ENCODE measurements at regions not wholly inside any gene's neighbourhood (a gene's known extent, or its start where the extent isn't known, plus 50 kb on each side); places are given as distances from the start of the nearest gene placed in this dataset.
A peak's percentile ranks its signal among the peaks of the same experiment; 100 is the strongest.
"Not testable (repeated sequence)": the region's sequence is repeated elsewhere in the genome, so short reads cannot be mapped to it uniquely, and the experiment has no call there.

DNA sequence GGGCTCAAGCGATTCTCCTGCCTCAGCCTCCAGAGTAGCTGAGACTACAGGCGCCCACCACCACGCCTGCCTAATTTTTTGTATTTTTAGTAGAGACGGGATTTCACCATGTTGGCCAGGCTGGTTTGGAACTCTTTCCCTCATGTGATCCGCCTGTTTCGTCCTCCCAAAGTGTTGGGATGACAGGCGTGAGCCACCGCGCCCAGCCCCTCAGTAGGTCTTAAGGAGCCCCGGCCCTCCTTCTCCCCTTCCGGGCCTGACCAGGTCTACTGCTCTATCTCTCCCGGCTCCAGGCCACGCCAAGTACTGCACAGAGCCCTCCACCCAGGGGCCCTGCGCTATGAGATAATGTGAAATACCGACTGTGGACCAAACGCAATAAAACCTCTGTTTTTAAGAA lies 785.5 kb downstream of the FOXD4L5 start:
- H3K36me3 ChIP-seq (replicated peaks; ENCODE audit: control insufficient read depth, insufficient read depth, low read length); H3K4me3 ChIP-seq (ENCODE audit: insufficient read depth, low read depth, low read length); H3K27me3 ChIP-seq (ENCODE audit: control insufficient read depth, insufficient read depth, low read length); DNase-seq: not testable (repeated sequence)

DNA sequence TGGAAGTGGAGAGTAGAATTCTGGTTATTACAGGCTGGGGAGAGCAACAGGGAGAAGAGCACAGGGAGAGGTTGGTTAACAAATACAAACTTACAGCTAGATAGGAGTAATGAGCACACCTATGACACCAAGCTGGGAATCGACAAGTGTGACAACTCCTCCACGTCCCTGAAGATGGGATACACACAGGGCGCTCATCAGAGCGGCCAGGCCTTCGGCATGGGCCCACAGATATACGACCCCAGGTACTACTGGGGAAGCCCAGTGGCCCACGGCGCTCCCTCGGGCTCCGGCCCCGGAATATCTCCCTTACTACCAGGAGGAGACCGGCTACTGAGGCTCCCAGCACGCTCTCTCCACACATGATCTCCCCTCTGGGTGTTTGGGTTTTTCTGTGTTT lies 786.6 kb downstream of the FOXD4L5 start:
- not testable (repeated sequence) for H3K4me3 ChIP-seq (ENCODE audit: insufficient read depth, low read depth, low read length); DNase-seq; H3K27me3 ChIP-seq (ENCODE audit: control insufficient read depth, insufficient read depth, low read length); H3K36me3 ChIP-seq (replicated peaks; ENCODE audit: control insufficient read depth, insufficient read depth, low read length)

DNA sequence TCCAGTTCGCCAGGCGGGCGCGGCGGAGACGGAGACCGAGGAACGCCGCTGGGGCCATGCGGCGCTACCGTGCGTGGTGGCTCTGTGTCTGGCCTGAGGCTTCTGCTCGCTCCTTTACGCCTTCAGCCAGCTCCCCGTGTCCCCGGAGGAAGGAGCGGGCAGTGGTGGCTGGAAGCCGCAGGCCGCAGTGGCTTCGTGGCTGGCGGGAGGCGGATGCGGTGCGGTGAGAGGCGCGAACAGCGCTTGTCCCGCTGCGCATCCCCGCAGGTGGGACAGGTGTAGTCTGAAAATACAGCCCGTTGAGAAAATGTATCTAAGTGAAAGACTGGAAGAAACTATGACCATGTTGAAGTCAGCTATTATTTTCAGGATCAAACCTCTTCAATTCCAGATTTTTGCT lies 796.5 kb downstream of the FOXD4L5 start:
- not testable (repeated sequence) for H3K36me3 ChIP-seq (replicated peaks; ENCODE audit: control insufficient read depth, insufficient read depth, low read length); H3K27me3 ChIP-seq (ENCODE audit: control insufficient read depth, insufficient read depth, low read length); H3K4me3 ChIP-seq (ENCODE audit: insufficient read depth, low read depth, low read length)
- DNase-seq = peak; percentile 46

DNA sequence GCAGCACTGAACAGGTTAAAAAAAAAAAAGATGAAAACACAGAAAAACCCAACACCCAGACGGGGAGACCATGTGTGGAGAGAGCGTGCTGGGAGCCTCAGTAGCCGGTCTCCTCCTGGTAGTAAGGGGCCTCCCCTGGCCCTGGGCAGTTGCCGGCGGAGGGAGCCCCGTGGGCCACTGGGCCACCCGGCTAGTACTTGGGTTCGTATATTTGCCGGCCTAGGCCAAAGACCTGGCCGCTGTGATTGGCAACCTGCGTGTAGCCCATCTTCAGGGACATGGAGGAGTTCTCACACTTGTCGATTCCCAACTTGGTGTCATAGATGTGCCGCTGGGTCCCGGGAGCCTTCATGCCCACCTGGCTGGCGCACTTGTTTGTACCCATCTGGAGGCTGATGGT lies 798.9 kb downstream of the FOXD4L5 start:
- not testable (repeated sequence) for H3K27me3 ChIP-seq (ENCODE audit: control insufficient read depth, insufficient read depth, low read length); H3K36me3 ChIP-seq (replicated peaks; ENCODE audit: control insufficient read depth, insufficient read depth, low read length); DNase-seq; H3K4me3 ChIP-seq (ENCODE audit: insufficient read depth, low read depth, low read length)

DNA sequence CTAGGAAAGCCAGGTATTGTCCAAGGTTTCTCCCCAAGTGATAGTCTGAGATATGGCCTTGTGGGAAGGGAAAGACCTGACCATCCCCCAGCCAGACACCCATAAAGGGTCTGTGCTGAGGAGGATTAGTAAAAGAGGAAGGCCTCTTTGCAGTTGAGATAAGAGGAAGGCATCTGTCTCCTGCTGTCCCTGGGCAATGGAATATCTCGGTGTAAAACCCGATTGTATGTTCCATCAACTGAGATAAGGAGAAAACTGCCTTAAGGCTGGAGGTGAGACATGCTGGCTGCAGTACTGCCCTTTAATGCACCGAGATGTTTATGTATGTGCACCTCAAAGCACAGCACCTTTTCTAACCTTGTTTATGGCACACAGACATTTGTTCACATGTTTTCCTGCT lies 805.9 kb downstream of the FOXD4L5 start:
- H3K36me3 ChIP-seq (replicated peaks; ENCODE audit: control insufficient read depth, insufficient read depth, low read length); DNase-seq; H3K4me3 ChIP-seq (ENCODE audit: insufficient read depth, low read depth, low read length); H3K27me3 ChIP-seq (ENCODE audit: control insufficient read depth, insufficient read depth, low read length): not testable (repeated sequence)

DNA sequence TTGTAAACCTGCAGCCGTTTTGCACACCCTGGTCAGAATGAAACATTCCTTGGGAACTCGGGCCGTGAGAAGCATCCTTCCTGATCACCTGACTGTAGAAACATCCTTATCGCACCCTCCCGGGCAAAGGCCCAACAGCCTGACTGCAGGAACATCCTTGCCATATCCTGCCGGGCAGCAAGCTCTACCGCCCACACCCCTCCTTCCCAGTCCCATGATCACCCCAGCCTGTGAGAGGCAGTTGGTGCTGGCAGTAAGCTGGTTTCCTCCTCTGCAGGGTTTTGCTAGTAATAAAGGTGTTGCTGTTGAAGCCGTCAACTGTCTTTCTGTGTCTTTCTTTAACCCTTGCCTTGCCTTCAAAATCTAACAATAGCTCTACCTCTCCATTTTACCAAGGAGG lies 816.1 kb downstream of the FOXD4L5 start:
- H3K27me3 ChIP-seq (ENCODE audit: control insufficient read depth, insufficient read depth, low read length); H3K4me3 ChIP-seq (ENCODE audit: insufficient read depth, low read depth, low read length); H3K36me3 ChIP-seq (replicated peaks; ENCODE audit: control insufficient read depth, insufficient read depth, low read length); DNase-seq: not testable (repeated sequence)

DNA sequence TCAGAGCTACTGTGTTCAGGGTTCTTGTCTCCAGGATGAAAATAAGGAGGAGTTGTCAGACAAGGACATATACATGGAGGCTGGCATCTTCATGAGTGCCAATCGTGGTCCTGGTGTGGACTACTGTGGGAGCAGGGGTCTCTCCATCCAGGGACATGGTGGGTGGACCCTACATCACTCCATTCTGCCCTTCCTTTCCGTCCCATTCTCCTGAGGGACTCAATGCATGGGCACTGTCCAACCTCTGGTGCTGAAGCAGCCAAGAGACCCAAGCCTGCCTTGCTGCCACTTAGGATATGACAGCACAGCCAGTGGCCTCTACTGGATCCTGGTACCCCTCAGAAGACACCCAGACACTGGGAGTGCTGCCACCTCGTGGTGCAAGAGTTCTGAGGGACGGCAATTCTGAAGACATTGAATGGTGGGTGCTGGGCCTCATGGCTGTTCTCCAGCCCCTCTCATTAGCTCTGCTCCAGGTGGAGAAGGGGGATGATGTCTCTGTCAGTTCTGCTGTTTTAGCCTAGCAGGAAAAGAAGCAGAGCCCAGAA lies 818.9 kb downstream of the FOXD4L5 start:
- not testable (repeated sequence) for H3K27me3 ChIP-seq (ENCODE audit: control insufficient read depth, insufficient read depth, low read length); DNase-seq; H3K36me3 ChIP-seq (replicated peaks; ENCODE audit: control insufficient read depth, insufficient read depth, low read length); H3K4me3 ChIP-seq (ENCODE audit: insufficient read depth, low read depth, low read length)

DNA sequence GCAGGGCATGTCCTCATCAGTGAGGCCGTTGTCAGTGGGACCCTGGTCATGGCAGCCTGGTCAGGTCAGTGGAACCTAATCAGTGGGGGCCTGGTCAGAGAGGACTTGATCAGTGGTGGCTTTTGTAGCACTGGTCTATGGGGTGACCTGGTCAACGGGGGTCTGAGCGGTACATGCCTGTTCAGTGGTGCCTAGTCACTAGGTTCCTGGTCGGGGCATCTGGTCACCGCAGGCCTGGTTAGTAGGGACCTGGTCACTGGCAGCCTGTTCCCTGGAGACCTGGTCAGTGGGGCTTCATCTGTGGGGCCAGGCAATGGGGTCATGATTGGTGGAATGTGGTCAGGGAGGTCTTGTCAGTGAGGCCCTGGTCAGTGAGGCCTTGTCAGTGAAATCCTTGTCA lies 823.1 kb downstream of the FOXD4L5 start:
- not testable (repeated sequence) for H3K4me3 ChIP-seq (ENCODE audit: insufficient read depth, low read depth, low read length); H3K36me3 ChIP-seq (replicated peaks; ENCODE audit: control insufficient read depth, insufficient read depth, low read length); H3K27me3 ChIP-seq (ENCODE audit: control insufficient read depth, insufficient read depth, low read length); DNase-seq

DNA sequence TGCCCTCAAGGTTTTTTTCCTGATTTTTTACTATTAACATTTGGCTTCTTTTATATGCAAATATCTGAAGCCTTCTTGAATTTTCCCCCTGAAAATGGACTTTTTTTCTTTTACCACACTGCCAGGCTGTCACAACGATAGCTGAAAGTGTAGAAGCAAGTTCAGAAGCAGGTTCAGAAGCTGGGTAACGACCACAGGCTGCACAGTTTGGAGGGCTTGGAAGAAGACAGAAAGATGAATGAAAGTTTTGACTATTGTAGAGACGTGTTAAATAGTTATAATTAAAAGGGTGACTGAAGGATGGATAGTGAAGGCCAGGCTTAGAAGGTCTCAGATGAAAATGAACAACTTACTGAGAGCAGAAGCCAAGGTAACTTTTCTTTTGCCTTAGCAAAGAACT lies 826.4 kb downstream of the FOXD4L5 start:
- H3K4me3 ChIP-seq (ENCODE audit: insufficient read depth, low read depth, low read length); H3K27me3 ChIP-seq (ENCODE audit: control insufficient read depth, insufficient read depth, low read length); H3K36me3 ChIP-seq (replicated peaks; ENCODE audit: control insufficient read depth, insufficient read depth, low read length); DNase-seq: not testable (repeated sequence)

DNA sequence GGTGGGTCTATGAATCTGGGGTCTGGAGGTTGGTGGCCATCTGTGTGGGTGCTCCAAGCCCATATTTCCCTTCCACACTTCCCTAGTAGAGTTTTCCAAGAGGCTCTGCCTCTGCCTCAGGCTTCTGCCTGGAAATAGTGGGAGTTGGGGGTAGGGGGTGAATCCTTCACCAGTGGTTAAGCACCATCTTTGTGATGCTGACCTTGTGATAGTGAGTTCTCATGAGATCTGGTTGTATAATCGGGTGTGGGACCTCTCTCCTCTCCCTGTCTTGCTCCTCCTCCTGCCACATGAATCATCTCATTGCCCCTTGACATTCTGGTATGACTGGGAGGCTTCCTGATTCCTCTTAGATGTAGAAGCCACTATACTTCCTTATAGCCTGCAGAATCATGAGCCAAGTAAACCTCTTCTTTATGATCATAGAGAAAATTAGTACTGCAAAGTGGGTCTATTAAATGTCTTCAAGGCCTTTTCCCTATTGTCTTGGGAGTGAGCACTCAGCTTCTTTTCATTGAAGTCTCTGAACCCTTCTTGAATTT lies 829.8 kb downstream of the FOXD4L5 start:
- not testable (repeated sequence) for H3K4me3 ChIP-seq (ENCODE audit: insufficient read depth, low read depth, low read length); H3K36me3 ChIP-seq (replicated peaks; ENCODE audit: control insufficient read depth, insufficient read depth, low read length); H3K27me3 ChIP-seq (ENCODE audit: control insufficient read depth, insufficient read depth, low read length); DNase-seq

DNA sequence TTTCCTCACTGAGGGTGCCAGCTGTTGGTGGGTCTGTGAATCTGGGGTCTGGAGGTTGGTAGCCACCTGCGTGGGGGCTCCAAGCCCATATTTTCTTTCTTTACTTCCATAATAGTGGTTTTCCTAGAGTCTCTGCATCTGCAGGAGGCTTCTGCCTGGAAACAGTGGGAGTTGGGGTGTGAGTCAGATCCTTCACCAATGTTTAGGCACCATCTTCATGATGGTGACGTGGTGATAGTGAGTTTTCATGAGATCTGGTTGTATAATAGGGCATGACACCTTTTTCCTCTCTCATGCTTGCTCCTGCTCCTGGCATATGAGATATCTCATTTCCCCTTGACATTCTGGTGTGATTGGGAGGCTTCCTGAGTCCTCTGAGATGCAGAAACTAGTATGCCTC lies 832.9 kb downstream of the FOXD4L5 start:
- DNase-seq; H3K4me3 ChIP-seq (ENCODE audit: insufficient read depth, low read depth, low read length); H3K27me3 ChIP-seq (ENCODE audit: control insufficient read depth, insufficient read depth, low read length); H3K36me3 ChIP-seq (replicated peaks; ENCODE audit: control insufficient read depth, insufficient read depth, low read length): not testable (repeated sequence)

DNA sequence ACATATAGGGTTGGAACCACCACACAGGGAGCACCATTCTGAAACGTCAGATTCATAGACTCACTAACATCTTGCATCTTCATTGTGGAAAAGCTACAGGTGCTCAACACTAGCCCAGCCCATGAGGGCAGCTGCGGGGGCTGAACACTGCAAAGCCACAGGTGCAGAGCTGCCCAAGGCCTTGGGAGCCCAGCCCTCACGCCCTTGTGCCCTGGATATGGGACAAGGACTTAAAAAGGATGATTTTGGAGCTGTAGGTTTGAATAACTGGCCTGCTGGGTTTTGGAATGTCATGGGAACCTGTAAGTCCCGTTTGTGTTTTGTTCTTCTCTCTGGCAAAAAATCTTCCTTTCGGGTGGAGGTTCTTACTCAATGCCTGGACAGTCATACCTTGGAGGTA lies 834.4 kb downstream of the FOXD4L5 start:
- not testable (repeated sequence) for H3K4me3 ChIP-seq (ENCODE audit: insufficient read depth, low read depth, low read length); H3K27me3 ChIP-seq (ENCODE audit: control insufficient read depth, insufficient read depth, low read length); H3K36me3 ChIP-seq (replicated peaks; ENCODE audit: control insufficient read depth, insufficient read depth, low read length); DNase-seq

DNA sequence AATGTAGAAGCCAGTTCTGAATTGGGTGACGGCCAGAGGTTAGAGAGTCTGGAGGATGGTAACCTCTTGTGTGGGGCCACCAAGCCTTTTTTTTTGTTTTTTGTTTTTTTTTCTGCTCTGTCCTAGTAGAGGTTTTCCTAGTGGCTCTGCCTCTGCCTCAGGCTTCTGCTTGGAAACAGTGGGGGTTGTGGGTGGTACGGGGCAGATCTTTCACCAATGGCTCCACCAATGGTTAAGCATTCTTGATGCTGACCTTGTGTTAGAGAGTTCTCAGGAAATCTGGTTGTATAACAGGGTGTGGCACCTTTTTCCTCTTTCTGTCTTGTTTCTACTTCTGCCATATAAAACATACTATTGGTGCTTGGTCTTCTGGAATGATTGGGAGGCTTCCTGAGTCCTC lies 836.0 kb downstream of the FOXD4L5 start:
- not testable (repeated sequence) for DNase-seq; H3K27me3 ChIP-seq (ENCODE audit: control insufficient read depth, insufficient read depth, low read length); H3K36me3 ChIP-seq (replicated peaks; ENCODE audit: control insufficient read depth, insufficient read depth, low read length); H3K4me3 ChIP-seq (ENCODE audit: insufficient read depth, low read depth, low read length)

DNA sequence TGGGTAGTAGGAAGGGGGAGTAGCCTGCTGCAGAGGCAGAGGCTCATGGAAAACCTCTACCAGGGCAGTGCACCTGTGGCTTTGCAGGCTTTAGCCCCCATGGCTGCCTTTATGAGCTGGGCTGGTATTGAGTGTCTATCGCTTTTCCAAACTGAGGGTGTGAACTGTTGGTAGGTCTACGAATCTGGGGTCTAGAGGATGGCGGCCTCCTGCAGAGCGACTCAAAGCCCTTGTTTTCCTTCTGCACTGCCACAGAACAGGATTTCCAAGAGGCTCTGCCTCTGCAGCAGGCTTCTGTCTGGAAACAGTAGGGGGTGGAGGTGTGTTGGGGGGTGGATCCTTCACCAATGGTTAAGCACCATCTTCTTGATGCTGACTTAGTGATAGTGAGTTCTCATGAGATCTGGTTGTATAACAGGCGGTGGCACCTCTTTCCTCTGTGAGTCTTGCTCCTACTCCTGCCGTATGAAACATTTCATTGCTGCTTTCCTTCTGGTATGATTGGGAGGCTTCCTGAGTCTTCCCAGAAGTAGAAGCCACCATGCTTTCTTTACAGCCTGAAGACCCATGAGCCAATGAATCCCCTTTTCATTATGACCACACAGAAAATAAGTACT lies 840.0 kb downstream of the FOXD4L5 start:
- DNase-seq; H3K4me3 ChIP-seq (ENCODE audit: insufficient read depth, low read depth, low read length); H3K36me3 ChIP-seq (replicated peaks; ENCODE audit: control insufficient read depth, insufficient read depth, low read length); H3K27me3 ChIP-seq (ENCODE audit: control insufficient read depth, insufficient read depth, low read length): not testable (repeated sequence)

DNA sequence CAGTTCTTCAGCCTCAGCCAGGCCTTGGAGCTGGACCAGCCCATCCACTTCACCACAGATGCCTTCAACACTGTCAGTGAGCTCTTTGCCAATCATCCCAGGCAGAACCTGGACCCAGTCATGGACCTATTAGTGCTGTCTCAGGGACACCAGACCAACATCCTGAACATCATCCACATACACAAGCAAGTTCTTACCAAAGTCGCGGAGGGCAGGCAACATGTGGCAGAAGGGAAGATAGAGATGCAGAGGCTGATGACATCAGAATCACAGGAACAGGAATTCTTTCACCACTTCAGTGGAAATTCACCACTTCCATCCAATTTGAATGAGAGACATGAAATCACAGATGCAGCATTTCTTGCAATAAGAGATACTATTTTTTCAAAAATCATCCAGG lies 845.3 kb downstream of the FOXD4L5 start:
- H3K36me3 ChIP-seq (replicated peaks; ENCODE audit: control insufficient read depth, insufficient read depth, low read length); DNase-seq; H3K4me3 ChIP-seq (ENCODE audit: insufficient read depth, low read depth, low read length); H3K27me3 ChIP-seq (ENCODE audit: control insufficient read depth, insufficient read depth, low read length): not testable (repeated sequence)

All from H7 (cell line).